ENCODE measurements at regions not wholly inside any gene's neighbourhood (a gene's known extent, or its start where the extent isn't known, plus 50 kb on each side); places are given as distances from the start of the nearest gene placed in this dataset.

DNA sequence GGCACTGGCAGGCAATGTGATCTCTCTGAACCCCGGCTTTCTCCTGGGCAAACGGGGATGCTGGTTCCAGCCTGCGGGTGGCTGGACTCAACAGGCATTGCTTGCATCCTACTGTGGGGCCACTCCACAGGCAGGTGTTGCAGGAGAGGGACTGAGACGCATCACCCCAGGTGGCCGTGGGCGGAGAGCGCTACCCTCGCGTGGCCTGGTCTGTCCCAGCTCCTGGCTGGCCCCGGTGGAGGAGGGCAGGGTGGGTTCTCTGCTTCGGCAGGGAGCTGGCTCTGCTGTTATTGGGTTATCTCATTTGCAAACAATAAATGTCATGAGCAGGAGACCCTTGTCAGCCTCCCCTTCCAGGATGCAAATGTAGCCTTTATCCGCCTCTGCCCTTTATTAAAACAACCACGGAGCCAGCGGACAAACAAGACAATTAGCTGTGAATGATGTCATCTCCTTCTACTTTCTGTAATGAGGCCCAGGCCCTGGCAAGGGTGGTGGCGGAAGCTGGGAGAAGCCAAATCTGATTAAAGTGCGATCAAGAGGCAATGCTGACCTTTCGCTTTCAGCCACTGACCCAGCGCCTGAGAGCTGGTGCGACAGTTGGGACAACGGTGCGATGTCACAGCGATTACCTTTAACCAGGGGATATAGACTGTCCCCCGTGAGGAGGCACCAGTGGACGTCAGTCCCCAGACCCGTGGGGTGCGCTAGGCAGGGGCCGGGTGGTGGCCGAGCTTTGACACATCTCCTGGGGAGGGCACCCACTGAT, 161.8 kb downstream of the KIF26A start:
- no peak overlapping the region for H3K27ac ChIP-seq
- TF ChIP-seq, protein P1, sequence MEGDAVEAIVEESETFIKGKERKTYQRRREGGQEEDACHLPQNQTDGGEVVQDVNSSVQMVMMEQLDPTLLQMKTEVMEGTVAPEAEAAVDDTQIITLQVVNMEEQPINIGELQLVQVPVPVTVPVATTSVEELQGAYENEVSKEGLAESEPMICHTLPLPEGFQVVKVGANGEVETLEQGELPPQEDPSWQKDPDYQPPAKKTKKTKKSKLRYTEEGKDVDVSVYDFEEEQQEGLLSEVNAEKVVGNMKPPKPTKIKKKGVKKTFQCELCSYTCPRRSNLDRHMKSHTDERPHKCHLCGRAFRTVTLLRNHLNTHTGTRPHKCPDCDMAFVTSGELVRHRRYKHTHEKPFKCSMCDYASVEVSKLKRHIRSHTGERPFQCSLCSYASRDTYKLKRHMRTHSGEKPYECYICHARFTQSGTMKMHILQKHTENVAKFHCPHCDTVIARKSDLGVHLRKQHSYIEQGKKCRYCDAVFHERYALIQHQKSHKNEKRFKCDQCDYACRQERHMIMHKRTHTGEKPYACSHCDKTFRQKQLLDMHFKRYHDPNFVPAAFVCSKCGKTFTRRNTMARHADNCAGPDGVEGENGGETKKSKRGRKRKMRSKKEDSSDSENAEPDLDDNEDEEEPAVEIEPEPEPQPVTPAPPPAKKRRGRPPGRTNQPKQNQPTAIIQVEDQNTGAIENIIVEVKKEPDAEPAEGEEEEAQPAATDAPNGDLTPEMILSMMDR (IDR thresholded peaks at IDR 0.05): no peak
- TF ChIP-seq ZFX (IDR thresholded peaks at IDR 0.05; ENCODE audit: borderline replicate concordance): no peak

DNA sequence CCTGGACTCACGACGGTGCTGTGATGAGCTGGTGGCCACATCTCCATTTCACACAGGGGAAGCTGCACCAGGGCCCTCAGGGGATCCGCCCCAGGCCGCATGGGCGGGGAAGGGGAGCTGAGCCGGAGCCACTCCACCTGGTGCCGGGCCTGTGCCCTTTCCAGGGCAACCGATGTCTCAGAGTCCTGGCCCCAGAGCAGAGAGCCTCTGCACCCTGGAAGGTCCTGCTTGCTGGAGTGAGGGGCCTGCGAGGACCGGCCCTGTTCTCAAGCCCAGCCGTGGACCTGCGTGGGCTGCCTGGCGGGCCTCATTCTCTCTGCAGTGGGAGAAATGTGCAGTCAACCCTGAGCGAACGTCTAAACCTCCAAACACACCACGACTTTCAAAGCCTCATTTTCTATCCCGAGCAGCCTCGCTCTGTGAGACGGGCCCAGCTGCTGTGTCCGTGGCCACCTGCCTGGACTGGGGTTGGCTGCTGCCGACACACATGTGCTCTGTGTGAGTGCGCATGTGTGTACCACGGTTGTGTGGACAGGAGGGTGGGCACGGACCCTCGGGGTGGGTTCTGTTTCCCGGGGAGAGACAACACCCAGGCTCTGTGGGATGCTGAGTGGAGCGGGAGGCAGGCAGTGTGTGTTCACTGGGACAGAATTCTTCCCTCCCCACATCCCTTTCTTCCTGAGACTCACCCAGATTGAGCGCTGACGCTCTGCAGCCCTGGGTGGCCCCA, 163.5 kb downstream of the KIF26A start:
- H3K27ac ChIP-seq: no peak overlapping the region
- TF ChIP-seq ZFX (IDR thresholded peaks at IDR 0.05; ENCODE audit: borderline replicate concordance): no peak
- TF ChIP-seq, protein P1 (IDR thresholded peaks at IDR 0.05): no peak

DNA sequence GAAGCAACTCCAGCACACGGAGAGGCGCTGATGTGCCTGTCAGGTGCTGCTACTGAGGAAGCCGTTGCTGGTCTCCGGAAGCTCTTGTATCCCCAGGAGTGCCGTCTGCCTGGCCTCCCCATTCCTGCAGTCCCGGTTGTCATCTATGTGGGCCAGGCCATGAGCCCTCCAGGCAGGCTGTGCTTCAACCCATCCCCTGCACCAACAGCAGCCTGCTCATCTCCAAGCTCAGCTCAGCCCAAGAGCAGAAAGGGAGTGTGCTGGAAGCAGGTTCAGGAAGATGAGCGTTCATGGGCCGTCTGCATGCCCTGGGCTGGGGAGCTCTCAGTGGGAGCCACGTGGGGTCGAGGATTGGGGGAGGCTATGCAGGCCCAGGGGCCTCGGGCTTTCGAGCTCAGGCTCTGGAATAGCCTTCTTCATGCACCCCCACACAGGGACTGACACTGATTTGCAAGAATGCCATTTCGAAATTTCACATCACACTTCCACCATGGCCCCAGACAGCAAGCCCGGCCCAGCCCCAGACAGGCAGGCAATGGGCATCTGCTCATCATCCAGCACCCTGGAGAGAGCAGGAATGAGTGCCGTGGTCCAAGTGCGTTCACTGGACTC, 164.5 kb downstream of the KIF26A start:
- TF ChIP-seq, protein P1 (IDR thresholded peaks at IDR 0.05): no peak
- no peak for TF ChIP-seq ZFX (IDR thresholded peaks at IDR 0.05; ENCODE audit: borderline replicate concordance)
- H3K27ac ChIP-seq: no peak overlapping the region

DNA sequence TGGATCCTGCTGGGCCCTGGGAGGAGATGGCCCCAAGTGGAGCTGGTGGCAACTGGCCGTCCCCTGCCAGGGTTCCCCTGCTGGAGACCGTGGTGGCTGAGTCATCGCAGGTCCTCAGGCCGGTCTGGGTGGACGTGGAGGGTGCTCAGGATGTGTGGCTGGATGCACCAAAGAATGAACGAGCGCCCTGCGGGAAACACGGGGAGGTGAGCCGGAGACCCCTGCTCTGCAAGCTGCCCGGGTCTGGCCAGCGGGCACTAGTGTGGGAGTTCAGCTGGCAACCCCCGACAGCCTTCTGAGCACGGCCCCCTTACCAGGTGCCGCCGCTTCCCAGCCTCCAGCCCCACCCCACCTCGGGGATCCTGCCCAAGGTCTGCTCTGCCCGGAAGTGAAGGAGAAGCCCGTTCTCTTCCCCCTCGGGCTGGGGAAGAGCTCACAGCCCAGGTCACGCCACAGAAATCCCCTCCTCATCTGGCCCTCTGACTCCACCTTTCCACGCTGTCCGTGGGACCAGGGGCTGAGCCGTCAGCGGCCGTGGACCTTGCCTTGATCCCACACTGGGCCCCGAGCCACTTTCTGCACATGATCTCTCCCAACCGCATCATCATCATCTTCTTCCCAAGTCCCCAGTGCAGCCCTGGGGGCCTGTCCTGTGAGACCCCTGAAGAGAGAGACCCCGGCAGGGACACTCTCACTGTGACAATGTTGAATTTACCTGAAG, 165.5 kb downstream of the KIF26A start:
- no peak overlapping the region for H3K27ac ChIP-seq
- no peak for TF ChIP-seq ZFX (IDR thresholded peaks at IDR 0.05; ENCODE audit: borderline replicate concordance)
- TF ChIP-seq, protein P1 (IDR thresholded peaks at IDR 0.05): no peak

DNA sequence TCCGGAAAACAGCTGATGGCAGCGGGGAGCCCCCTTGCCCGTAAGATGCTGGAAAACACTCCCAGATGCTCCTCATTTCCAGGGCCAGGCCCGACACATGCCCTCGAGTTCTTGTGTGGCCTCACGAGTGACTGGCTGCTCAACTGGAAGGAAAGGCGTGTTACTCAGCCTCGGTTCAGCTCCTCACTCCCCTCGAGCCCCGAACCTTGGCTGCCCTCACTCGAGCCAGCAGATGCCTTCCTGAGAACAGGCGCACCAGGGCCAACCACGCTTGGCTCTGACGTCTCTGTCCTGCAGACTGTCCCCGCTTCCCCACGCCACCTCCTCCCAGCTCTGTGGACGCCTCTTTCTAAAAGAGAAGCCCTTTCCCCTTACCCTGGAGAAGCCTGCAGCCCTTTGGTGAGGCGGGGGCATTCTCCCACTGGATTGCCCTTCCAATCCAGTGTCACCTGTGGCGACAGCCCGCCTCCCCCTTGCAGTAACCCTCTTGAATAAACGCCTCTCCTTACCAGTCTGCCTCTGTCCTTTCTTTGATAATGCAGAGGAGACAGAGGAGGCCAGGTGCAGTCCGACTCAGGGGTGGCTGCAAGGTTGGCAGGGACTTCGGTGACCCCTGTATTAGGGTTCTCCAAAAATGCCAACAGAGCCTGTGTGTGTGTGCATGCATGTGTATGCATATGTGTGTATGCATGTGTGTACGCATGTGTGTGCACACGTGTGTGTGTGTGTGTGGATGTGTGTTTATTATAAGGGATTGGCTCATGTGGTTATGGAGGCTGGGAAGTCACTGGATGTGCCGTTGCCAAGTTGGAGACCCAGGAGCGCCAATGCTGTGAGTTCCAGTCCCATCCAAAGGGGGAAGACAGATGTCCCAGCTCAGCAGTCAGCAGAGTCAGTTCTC, 166.3 kb downstream of the KIF26A start:
- TF ChIP-seq, protein P1 (IDR thresholded peaks at IDR 0.05): no peak
- TF ChIP-seq ZFX (IDR thresholded peaks at IDR 0.05; ENCODE audit: borderline replicate concordance): no peak
- no peak overlapping the region for H3K27ac ChIP-seq

Data from 22Rv1 (cell line).